CD4-positive, alpha-beta T cell treated with Interleukin-6 at 100 ng/mL for 8 hours (primary cell): ENCODE measurements at regions not wholly inside any gene's neighbourhood (a gene's known extent, or its start where the extent isn't known, plus 50 kb on each side); places are given as distances from the start of the nearest gene placed in this dataset.
"Not testable (repeated sequence)": the region's sequence is repeated elsewhere in the genome, so short reads cannot be mapped to it uniquely, and the experiment has no call there.

Source experiments
- DNase-seq: peaks from one replicate; pipeline ENCODE4 v3.0.0-alpha.2; 2020; ENCODE audit warnings: mixed read lengths, low spot score

GRCh38 chr19:31445406-31445805 is 96.2 kb upstream of the TSHZ3 start:
- DNase-seq, result no peak

DNA sequence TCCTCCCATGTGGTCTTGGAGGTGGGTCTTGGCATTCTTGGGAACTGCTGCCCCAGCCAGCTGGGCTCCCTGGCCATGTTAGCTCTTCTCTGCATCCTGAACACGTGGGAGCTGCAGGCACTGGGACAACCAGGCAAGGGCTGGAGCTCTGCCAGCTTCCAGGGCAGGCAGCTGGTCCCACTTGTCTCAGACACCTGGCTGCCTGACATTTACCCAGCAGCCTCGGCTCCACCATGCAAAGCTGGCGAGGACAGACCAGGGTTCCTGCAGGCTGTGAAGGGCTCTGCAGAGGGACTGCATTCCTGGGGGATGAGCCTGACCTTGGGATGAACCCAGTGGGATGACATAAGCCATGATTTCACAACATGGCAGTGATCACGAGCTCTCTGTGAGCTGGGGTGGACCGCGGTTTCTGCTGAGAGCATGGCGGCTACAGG is 99.0 kb upstream of the TSHZ3 start:
- no peak for DNase-seq

- no peak for DNase-seq
Observed at GRCh38 chr19:31449379-31449778, 100.1 kb upstream of the TSHZ3 start.

DNA sequence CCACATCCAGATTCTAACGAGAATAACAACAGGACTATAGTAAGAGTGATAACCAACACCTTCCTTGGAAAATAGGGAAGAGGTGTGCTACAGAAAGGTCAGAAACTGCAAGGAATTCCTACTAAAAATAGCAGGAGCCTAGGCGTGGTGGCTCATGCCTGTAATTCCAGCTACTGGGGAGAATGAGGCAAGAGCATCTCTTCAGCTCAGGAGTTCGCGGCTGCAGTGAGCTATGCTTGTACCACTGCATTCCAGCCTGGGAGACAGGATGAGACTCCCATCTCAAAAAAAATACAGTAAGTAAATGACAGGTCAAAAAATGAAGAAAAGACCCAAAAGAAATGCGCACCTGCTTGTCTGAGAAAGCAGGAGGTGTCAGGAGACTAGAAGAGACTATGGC is 101.5 kb upstream of the TSHZ3 start:
- DNase-seq, result no peak

GRCh38 chr19:31451686-31452330 is 102.6 kb upstream of the TSHZ3 start:
- no peak for DNase-seq

GRCh38 chr19:31459430-31459829 is 110.2 kb upstream of the TSHZ3 start:
- DNase-seq, result no peak

DNA sequence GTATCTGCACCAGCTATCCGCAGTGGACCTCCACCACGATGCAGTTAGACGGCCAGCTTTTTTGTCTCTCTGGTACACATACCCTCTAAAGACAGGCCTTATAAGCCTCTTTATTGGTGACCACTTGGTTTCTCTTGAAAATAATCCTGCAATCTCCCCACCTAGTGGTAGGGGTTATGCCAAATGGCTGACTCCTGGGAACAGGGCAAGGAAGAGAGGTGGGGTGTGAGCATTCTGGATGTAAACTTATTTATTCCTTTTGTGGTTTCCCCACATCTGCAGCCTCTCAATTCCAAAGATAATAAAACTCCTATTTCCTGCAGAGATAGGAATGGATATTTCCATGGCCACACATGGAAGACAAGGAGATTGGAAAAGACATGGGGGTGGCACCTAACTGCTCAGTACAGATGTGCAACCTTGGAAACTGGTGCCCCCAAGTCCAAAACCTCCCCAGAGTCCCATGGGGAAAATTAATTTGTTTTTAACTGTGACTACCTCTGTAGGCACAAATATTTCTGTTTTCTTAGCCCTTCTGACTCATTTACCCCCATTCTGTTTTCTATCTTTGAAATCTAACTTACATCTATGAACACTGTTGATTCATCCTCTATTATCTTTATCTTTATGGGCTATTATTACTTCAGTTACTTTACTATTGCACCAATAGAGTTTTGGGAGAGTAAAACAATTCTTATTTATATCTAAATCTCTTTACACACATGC is 112.7 kb upstream of the TSHZ3 start:
- no peak for DNase-seq

GRCh38 chr19:31470229-31470939 is 121.1 kb upstream of the TSHZ3 start:
- DNase-seq, result no peak

DNA sequence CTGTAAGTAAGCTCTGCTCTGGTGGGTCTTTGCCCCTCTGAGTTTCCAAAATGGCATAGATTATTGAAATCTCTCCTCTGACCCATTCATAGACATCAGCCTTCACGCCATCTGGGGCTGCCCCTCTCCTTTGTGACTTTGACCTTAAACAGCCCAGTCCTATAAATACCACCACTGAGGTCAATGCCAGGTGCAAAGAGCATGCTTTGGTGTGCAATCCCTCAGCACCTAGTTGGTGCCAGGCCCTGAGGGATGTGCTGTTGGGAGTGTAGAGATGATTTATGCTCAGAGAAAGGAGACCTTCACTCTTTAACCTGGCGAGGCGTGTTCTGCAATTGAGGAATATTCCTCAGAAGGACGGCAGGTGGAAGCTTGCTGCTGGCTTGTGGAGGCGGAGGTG is 121.7 kb upstream of the TSHZ3 start:
- DNase-seq, result no peak

- DNase-seq, result no peak
Observed at GRCh38 chr19:31478241-31478640, 129.0 kb upstream of the TSHZ3 start.

- no peak for DNase-seq
Observed at GRCh38 chr19:31483226-31483857, 134.1 kb upstream of the TSHZ3 start.

GRCh38 chr19:31484858-31485410 is 135.7 kb upstream of the TSHZ3 start:
- DNase-seq, result not testable (repeated sequence)

- DNase-seq, result no peak
Observed at GRCh38 chr19:31485472-31485871, 136.2 kb upstream of the TSHZ3 start.

GRCh38 chr19:31491242-31491641 is 142.0 kb upstream of the TSHZ3 start:
- no peak for DNase-seq

- DNase-seq, result no peak
Observed at GRCh38 chr19:31492050-31492449, 142.8 kb upstream of the TSHZ3 start.

DNA sequence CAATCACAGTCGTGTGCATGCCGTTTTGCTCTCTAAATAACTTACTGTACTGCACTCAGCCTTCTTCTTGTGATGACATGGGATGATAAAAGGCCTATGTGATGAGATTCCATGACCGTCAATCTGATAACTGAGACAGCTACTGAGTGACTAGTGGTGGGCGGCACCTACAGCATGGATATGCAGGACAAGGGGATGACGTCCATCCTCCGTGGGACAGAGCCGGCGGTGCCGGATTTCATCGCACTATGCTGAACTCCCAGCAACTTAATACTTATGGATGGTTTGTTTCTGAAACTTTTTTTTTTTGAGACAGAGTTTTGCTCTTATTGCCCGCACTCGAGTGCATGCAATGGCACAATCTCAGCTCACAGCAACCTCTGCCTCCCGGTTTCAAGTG is 146.8 kb upstream of the TSHZ3 start:
- no peak for DNase-seq

GRCh38 chr19:31497709-31498108 is 148.5 kb upstream of the TSHZ3 start:
- no peak for DNase-seq

- no peak for DNase-seq
Observed at GRCh38 chr19:31498781-31499180, 149.5 kb upstream of the TSHZ3 start.

DNA sequence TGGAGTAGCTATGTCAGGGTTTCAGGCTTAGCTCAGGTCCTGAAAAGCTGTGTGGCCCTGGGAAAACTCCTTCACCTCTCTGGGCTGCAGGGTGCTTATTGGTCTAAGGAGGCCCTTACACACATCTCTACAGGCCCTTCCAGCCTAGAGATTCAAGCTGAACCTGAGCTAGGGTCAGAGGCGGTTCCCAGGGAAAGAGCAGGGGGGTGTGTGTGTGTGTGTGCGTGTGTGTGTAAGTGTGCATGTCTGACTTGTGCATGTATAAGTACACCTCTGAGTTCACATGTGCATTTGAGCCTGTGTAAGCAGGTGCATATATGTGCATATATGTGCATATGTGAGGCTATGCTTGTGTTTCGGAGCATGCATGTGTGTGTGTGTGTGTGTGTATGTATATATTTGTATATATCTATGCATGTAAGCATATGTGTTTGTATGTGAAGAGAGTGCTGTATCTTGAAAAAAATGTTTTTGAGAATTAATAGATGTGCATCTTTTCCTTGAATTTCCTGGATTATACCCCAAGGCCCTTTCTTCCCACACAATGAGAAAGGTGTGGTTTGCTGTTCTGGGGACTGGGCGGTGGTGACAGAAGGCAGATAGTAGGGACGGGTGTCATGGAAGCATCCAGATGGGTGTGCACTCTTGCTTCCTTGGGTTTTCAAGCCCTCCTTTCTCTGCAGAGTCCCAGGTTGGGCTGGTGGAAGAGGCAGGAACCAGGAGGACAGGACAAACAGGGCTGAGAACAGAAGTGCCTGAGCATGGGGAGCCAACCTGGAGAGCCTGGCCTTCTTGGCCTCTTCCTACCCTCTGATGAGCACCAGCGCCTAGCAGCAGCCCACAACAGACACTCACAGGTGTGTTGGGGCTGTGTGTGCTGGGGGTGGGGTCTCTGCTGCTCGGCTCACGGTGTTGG is 150.3 kb upstream of the TSHZ3 start:
- DNase-seq, result no peak

DNA sequence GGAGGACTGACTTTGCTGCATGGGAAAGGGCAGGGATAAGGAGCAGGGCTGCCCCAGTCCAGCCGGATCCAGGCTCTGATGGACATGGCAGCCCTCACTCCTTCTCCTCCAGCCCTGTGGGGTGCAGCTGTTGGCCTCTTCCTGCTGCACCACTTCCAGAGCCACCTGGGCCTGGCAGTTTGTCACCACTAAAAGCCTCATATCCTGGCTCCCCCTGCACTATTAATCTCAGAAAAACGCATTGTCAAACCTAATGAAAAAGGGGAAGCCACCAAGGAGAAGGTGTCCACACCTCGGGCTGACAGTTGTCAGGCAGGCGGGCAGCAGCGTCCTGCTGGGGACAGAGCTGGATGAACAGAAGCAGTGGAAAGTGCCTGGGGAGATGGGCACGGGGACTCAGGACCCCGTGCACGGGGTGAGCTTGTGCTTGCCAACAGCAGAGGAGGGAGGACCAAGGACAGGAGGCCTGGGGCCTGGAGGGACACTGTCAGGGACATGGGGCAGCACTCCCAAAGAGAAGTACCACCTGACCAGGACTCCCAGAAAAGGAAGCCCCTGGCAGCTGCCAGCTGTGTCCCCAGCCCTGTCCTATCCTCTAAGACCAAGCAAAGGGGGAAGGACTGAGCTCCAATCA is 151.1 kb upstream of the TSHZ3 start:
- DNase-seq, result no peak

DNA sequence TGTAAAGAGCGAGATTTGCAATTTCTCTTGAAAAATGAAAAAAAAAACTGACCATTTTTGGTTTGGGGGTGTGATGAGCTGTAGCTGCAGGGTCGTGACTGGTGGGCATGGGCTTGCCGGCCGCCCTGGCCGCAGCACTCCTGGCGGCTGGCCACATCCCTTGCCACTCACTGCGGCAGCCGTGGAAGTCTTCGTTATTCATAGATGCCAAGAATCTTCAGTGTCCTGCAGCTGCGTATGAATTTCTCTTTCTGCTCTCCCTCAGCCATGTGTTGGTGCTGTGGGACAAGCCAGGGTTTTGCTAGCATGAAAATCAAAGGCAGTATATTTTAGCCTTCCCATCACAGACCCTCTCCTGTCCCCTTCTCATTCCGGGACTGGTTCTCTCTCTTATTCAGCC is 151.7 kb upstream of the TSHZ3 start:
- no peak for DNase-seq
